ENCODE measurements at regions not wholly inside any gene's neighbourhood (a gene's known extent, or its start where the extent isn't known, plus 50 kb on each side); places are given as distances from the start of the nearest gene placed in this dataset.
A peak's percentile ranks its signal among the peaks of the same experiment; 100 is the strongest.

GRCh38 chr2:136250131-136250530 is 132.2 kb upstream of the CXCR4 start:
- DNase-seq (ENCODE audit: low read depth) = no peak
- H3K4me3 ChIP-seq (ENCODE audit: low read depth, low read length) = no peak overlapping the region
- in situ Hi-C loops (cut with HindIII; ENCODE audit: low sequenced_read_pairs) = no loop called here
- TF ChIP-seq CTCF (IDR thresholded peaks at IDR 0.05; ENCODE audit: low read depth, low read length, missing control alignments) = no peak

DNA sequence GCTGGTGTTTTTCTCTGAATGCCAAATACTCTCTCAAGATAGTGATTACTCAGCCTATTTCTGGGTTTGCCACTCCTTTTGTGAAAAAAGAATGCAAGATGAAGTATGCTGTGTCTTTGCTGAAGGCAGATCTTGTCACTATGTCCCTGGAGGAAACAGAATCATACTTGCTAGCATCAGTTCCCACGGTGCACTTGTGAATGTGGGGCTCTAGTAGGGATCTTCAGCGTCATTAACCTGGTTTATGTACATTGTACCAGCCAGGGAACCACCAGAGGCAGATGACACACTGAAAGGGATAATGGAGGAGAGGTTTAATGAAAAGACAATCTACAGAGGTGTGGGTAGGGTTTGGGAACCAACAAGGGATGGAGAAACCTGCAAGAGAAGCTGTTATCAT is 131.0 kb upstream of the CXCR4 start:
- in situ Hi-C loops (cut with HindIII; ENCODE audit: low sequenced_read_pairs) = no loop called here
- no peak overlapping the region for H3K4me3 ChIP-seq (ENCODE audit: low read depth, low read length)
- no peak for TF ChIP-seq CTCF (IDR thresholded peaks at IDR 0.05; ENCODE audit: low read depth, low read length, missing control alignments)
- DNase-seq (ENCODE audit: low read depth) = no peak

GRCh38 chr2:136248242-136248641 is 130.3 kb upstream of the CXCR4 start:
- peak; percentile 46 for DNase-seq (ENCODE audit: low read depth)
- no peak for TF ChIP-seq CTCF (IDR thresholded peaks at IDR 0.05; ENCODE audit: low read depth, low read length, missing control alignments)
- no peak overlapping the region for H3K4me3 ChIP-seq (ENCODE audit: low read depth, low read length)
- in situ Hi-C loops (cut with HindIII; ENCODE audit: low sequenced_read_pairs) = no loop called here

GRCh38 chr2:136247204-136247950 is 129.4 kb upstream of the CXCR4 start:
- DNase-seq (ENCODE audit: low read depth) = no peak
- H3K4me3 ChIP-seq (ENCODE audit: low read depth, low read length) = no peak overlapping the region
- no peak for TF ChIP-seq CTCF (IDR thresholded peaks at IDR 0.05; ENCODE audit: low read depth, low read length, missing control alignments)
- in situ Hi-C loops (cut with HindIII; ENCODE audit: low sequenced_read_pairs) = no loop called here

DNA sequence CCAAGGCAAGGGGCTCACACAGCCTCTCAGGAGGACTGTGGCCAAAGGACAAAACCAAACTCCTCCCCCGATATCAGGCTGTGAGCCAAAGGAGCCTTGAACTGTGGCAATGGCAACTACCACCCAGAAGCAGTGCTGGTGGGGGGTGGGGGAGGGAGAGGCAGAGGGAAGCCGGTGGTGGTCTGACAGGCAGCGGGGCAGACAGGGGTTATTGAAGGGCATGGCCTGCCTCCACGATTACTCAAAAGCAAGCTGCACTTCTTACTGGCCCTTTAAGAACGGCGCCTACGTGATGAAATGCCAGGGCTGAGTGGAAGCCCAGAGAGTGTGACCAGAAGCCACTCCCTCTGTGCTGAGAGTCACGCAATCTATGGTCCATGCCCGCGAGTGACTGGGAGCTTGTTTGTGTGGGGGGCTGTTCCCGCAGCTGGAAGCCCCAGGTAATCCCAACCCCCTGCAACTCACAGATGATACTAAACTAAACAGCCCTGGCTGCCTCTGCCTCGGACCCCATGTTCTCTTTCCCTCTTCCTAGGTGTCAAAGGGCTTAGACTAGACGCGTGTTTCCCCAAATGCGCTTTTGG is 128.2 kb upstream of the CXCR4 start:
- in situ Hi-C loops (cut with HindIII; ENCODE audit: low sequenced_read_pairs) = no loop called here
- no peak for TF ChIP-seq CTCF (IDR thresholded peaks at IDR 0.05; ENCODE audit: low read depth, low read length, missing control alignments)
- no peak for DNase-seq (ENCODE audit: low read depth)
- no peak overlapping the region for H3K4me3 ChIP-seq (ENCODE audit: low read depth, low read length)

DNA sequence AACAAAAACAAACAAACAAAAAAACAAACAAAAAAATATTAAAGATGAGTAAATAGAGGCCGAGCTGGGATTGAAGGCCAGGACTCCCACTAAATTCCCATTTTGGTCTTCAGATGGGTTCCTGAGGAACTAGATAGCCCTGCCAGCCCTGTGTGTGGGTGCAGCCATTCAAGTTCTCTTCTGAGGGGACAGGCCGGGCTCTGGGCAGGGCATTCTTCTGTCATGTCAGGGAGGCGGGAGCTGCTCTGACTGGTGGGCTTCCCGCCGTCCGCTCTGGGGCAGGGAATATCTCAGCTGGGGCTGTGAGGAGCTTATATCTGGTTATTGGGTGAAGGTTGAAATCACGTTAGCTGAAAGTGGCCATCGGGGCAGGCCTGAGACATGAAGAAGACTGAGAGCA is 127.3 kb upstream of the CXCR4 start:
- in situ Hi-C loops (cut with HindIII; ENCODE audit: low sequenced_read_pairs) = no loop called here
- TF ChIP-seq CTCF (IDR thresholded peaks at IDR 0.05; ENCODE audit: low read depth, low read length, missing control alignments) = no peak
- no peak overlapping the region for H3K4me3 ChIP-seq (ENCODE audit: low read depth, low read length)
- DNase-seq (ENCODE audit: low read depth) = no peak

All from astrocyte of the cerebellum (primary cell).